DMS 273 (cell line): ENCODE measurements at regions not wholly inside any gene's neighbourhood (a gene's known extent, or its start where the extent isn't known, plus 50 kb on each side); places are given as distances from the start of the nearest gene placed in this dataset.
A peak's percentile ranks its signal among the peaks of the same experiment; 100 is the strongest.
"Not testable (repeated sequence)": the region's sequence is repeated elsewhere in the genome, so short reads cannot be mapped to it uniquely, and the experiment has no call there.

Experiments used
- DNase-seq: peaks from one replicate; lab custom pipeline; 2025; ENCODE audit not compliant: unreplicated experiment; lab: John Stamatoyannopoulos, UW

DNA sequence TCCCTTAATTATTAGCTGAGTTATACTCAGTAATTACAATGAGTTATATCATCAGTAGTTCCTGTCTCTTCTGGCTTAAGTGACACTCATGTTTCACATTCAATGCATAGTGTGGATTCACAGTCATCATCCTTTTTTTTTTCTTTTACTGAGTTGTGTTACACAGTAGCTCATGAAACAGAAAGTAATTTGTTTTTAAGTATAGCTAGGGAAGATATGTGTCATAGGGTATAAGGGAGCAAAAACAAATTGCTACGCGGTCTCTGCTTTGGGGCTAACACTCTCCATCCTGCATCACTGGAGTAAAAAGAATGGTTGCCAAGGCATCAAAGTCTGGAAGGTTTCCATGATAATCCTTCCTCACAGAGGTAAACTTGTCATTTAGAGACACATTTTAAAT is 971.7 kb upstream of the NCAM2 start:
- no peak for DNase-seq

DNA sequence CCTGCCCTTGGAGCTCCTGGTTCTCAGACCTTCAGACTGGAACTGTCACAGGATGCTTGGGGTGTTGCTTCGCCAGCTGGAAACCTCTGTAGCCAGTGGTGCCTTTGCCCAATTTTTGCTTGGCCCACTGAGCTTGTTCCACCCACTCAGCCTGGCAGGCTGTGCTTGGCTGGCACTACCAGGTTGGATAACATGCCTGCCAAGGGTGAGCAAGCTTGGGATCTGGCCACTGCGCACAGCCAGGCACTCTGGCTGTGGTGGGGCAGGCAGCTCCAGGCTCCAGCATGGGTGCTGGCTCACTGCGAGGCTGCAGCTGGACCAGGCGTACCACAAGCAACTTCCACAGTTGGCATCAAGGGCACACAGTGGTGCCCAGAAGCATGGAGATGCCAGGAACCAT is 967.8 kb upstream of the NCAM2 start:
- DNase-seq = no peak

DNA sequence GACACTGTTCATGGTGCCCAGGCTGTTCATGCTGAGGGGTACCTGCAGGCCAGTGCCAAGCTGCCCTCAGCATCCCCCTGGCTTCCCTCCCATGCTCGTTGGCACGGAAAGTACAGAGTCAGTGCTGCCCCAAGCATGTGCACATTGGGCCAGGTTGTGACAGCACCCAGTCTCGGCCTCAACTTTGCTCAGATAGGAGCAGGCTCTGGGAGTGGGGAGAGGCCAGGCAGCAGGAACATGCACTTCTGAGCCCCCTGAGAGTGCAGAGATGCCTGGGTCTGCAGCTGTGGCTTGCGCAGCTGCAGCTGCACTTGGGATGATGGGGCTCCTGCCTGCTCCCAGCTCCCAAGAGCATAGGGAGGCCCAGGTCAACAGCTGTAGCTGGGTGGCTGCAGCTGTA is 966.4 kb upstream of the NCAM2 start:
- DNase-seq = no peak

DNA sequence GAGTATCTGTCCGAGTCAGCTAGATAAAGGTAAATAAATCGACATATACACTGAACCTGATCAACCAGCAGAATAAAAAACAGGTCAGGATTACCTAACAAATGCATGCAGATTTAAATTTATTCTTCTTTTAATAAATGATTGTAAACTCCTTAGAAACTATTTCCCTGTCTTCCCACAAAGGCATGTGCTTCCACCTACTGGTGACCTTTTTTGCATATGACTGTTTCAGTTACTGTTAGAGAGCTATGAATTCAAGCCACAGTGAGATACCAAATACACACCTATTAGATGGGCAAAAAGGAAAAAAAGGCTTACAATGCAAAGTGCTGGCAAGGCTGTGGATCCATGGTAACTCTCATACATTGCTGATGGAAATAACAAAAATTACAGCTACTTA is 957.4 kb upstream of the NCAM2 start:
- DNase-seq = peak; percentile 32

DNA sequence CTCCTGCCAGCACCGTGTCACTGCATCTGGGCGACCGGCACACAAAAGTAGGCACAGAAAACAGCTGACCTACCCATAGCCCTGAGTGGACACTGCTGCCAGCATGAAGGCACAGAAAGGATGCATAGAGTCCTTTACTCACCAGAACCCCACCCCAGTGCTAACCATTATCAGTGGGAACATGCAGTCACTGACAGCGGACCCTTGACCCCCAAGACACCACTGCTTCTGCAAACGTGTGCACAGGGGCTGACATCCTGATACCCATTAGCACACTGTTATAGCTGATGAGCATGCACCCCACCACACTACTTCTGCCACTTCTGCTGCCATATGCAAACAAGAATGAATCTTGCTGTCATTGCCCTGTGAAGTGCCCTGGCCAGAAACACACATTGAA is 953.0 kb upstream of the NCAM2 start:
- DNase-seq = no peak

DNA sequence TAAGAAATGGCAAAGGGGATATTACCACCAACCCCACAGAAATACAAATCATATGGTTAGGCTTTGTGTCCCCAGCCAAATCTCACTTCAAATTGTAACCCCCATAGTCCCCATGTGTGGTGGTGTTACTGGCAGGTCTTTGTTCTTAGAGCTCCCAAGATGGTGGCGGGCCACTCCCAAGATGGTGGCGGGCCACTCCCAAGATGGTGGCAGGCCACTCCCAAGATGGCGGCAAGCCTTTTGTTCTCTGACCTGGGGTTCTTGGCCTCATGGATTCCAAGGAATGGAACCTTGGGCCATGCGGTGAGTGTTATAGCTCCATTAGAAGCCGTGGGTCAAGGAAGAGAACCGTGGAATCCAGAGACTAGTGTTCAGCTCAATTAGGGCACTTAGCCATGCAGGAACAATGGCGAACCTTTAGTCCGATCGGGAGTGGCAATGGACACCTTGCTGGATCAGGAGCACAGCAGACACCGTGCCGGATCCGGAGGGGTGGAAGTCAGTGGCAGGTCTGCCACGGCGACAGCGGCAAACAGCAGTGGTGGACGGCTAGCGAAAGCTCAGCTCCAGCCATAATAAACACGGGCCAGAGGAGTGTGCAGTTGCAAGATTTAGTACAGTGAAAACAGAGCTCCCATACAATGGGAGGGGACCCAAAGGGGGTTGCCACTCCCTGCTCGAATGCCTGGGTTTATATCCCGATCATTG is 949.9 kb upstream of the NCAM2 start:
- DNase-seq = not testable (repeated sequence)

DNA sequence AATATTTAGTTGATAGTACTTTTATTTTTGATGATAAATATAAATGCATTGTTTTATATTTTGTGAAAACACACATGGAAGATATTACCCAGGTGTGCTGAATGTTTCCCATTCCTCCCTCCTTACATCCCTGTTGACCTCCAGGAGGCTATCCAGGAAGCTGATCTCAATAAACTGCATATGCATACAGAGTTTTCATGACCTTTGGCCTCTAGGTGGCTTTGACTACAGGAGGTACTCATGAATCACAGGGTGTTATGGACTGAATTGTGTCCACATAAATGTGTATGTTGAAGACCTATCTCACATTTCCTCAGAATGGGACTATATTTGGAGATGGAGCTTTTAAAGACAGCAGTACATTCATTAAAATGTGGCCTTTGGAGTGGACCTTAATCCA is 914.9 kb upstream of the NCAM2 start:
- DNase-seq = no peak

DNA sequence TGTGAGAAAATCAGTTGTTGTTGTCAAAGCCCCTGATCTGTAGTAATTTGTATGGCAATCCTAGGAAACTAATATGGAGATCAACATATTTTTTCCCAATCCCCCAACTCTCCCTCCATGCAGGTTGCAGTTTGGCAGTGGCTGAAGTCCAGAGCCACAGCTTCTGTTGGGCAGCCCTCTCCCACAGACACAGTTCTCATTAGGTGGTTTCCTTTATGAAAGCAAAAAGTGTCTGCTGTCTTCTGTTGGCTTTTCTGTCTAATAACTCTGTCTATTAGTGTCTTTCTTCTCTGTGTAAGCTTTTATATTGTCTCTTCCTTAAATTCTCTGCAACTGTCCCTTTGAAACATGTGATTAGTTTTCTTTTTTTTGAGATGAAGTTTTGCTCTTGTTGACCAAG is 914.3 kb upstream of the NCAM2 start:
- no peak for DNase-seq

DNA sequence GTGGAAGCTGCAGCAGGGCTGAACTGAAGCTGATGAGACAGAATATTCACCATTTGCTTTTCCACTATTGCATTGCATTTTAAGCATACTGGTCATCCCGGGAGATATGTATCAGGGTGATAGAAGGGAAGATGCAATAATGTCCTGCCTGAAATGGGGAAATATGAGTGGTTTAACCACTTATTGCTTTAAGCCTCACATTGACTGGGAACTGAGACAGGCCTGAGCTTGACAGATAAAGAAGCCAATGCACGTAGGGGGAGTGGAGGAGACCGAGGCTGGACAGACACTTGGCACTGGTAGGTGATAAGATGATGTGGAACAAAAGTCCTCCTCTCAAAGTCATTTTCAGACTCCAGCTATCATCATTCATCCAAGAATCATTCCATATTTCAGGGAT is 911.7 kb upstream of the NCAM2 start:
- DNase-seq = no peak

DNA sequence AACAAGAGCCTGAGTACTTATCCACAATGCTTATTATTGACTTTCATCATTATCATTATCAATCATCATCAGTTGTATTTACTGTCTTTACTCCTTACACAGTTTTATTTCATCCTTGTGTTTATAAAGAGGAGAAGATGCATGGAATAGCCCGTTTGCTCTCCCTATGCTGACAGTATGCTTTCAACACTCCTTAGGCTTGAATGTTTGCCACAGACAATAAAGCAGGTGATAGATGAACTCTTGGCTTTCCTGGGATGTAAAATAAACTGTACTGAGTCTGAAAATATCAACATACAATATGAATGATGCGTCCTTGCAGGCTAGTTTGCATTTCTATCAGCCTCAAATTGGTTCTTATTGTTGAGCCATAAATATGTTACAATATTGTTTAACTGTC is 891.8 kb upstream of the NCAM2 start:
- DNase-seq = no peak

DNA sequence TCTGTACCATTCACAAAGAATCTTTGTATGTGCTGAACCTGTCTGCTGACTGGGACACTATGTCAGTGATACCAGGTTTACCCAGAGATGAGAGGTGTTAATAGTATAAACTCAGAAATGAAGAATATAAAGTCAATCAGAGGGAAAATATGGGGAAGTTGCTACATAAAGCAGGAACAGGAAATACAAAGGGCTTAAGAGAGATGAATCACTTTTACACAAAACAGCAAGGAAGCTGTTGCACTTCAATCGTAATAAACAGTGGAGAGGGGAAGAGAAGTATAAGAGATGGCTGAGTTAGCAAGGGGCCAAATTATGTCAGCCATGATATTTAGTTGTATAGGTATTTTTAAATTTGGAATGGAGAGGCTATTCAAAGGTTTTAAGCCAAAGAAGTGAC is 890.2 kb upstream of the NCAM2 start:
- no peak for DNase-seq

DNA sequence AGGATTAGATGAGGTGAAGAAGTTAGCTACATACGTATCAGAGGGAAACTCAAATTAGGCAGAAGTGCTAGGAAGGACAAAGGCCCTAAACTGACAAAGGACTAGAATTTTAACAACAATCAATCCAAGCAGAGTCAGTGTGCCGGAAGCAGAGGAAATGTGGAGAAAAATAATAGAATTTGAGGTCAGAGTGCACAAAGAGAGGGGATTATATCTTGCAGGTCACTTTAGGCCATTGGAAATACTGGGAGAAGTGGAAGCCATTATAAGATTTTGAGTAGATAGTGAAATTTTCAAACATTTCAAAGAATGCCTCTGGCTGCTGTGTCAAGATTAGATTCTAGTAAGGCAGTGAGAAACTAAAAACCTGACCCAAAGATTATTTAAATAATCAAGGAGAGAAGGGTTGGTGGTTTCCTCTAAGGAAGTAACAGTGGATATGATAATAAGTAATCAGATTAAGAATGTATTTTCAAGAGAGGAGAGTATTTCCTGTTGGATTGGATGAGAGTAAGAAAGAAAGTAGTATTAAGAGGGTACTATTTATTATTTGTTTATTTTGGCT is 889.2 kb upstream of the NCAM2 start:
- DNase-seq = no peak

DNA sequence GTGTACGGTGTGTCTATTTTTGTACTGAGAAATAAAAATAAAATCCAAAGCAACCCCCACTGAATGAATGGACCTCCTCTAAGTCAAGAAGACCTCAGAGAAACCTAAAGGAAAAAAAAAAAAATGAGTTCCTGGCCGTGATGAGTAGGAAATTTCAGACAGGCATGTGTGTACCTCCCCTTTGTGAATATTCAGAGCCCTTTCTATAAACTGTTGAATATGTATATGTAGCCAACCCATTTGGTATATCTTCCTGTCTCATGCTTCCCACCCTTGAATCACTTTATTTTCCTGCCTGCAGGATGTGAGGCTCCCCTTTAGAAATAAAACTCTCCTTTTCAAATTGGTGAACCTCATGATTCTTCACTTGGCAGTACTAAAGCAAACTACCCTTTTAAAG is 887.8 kb upstream of the NCAM2 start:
- no peak for DNase-seq

DNA sequence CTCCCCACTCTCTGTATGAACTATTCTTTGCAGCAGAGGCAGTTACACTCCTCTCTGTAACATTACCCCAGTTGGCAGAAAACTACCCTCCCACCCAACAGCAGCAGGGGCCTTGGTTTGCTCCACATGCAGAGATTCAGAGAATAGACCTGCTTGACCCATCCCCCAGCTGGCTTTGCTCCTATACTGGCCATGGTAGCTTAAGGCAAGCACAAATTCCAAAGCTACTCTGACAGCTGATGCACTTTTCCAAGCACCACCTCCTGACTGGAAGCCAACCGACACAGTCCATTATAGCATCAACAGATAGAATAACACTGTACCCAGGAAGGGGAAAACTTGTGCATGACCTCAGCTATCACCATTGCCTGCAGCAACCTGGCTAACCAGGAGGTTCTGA is 846.5 kb upstream of the NCAM2 start:
- no peak for DNase-seq

DNA sequence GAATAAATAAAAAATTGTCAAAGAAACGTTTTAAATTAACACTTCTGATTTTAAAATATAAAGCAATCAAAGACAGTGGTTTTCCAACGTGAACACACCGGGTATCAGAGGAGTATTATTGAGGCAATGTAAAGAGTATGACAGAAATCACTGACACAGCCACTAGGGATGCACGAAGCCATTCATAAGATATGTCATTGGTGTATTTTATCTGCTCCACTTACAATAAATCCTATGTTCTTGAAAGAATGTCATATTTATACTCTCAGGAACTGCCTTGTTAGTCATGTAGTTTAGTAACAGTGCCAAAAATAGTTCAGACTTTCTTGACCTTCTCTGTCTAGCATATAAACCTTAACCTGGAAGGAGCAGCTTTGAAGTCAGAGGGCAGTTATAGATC is 835.0 kb upstream of the NCAM2 start:
- DNase-seq = no peak

DNA sequence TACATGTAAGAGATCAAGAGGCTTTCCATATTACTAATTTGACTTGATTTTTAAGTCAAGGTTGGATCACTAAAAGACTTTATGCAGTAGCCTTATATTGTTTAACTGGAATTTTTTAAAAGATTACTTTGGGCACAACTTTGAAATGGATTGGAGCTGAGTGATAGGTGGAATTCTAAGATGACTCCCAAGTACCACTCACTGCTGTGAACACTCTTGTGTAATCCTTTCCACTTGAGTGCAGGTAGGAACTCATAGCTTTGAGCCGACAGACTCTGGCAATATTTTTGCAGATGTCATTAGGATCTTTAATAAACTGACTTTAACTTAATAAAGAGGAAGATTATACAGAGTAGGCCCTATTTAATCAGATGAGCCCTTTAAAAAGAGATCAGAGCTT is 831.1 kb upstream of the NCAM2 start:
- no peak for DNase-seq

DNA sequence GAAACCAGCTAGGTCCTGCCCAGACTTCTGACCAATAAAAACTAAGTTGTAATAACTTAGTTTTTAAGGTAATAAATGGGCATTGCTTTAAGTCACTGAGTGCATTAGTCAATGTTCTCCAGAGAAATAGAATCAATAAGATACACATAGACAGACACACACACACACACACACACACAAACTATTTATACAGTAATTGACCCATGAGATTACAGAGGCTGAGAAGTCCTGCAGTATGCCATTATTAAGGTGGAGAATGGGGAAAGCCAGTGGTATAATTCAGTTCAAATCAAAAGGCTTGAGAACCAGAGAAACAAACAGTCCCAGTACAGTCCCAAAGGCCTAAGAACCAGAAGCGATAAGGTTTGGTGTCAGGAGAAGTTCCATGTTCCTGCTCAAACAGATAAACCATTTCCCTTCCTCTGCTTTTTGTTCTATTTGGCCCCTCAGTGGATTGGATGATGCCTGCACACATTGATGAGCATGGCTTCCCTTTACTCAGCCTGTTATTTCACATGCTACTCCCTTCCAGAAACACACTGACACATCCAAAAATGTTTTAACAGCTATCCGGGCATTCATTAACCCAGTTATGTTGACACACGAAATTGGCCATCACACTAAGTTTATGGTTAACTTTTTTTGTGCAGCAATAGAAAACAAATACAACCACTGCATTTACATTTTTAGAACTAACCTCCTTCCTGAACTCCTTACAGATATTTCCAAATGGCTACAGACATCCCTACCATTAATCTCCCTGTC is 828.2 kb upstream of the NCAM2 start:
- DNase-seq = no peak

DNA sequence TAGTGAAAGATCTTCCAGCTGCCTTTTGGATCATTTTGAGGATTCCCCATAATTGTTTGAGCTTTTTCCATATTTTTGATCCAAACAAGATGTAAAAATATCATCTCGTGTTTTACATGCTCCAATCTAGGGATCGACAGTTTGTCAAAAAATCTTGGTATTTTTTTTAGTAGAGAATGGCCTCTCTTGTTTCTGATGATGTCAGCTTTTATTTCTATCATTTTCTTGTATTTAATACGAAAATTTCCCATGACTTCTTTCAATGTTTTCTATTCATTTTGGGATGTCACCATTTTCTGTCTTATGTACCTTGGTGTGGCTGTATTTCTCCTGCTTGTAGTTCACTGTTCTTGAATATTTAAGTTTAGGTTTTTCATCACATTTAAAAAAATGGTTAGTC is 812.0 kb upstream of the NCAM2 start:
- DNase-seq = no peak

DNA sequence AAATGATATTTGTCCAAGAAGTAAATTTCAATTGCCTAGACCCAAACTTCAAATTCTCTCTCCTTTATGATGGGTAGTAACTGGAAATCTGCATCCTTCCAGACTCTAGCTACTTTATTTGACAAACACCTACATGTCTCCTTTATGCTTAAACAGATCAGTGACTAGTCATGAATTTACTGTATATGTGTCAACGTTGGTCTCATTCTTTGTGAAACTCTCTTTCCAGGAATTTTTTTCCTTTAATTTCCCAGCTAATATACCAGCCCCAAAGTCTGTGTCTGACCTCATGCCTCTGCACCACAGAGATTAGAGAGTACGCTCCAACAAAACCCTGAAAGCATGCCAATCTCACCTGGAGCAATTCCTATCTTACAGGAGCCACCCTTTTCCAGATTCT is 811.2 kb upstream of the NCAM2 start:
- DNase-seq = no peak

DNA sequence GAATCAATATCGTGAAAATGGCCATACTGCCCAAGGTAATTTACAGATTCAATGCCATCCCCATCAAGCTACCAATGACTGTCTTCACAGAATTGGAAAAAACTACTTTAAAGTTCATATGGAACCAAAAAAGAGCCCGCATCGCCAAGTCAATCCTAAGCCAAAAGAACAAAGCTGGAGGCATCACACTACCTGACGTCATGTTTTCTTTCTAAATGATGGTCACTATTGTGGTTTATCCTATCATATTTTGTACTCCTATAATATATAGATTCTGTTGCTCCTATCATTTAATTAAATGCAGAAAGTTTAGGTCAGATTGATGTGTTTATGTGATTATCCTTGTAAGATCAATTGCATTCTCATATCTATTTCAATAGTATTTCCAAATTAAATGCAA is 796.9 kb upstream of the NCAM2 start:
- not testable (repeated sequence) for DNase-seq

DNA sequence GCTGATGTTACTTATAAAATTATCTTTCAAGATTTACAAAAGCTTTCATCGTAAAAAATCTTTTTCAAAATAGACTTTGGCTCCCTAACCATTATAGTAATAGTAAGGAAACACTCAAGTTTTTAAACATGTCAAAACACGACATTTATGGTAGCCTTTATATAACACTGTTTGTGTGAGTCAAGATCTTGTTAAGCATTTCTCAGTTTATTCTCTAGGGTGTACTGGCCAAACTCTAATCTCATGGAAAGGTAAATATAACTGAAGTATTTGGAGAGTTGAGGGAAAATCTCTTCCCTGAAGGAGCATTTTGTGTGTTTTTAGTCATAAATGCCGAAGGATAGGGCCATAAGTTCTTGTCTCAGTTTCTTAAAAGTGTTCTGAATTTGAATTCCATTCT is 790.9 kb upstream of the NCAM2 start:
- DNase-seq = no peak

DNA sequence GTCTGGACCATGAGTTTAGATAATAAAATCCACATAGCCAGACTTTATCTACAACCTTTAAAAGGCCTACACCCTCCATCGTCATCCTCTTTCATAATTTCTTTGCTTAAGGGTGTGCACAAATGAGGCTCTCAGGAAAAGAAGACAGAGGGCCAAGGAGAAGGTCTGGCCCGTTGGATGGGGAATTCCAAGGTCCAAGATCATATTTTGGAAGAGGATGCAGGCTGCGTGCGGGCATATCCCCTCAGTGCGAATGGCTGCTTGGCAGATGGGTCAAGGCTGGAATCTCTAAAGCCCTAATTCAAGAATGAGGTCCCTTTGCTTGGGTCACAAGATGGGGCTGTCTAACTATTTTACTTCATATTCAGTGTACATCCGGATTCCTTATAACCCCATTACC is 782.2 kb upstream of the NCAM2 start:
- no peak for DNase-seq

DNA sequence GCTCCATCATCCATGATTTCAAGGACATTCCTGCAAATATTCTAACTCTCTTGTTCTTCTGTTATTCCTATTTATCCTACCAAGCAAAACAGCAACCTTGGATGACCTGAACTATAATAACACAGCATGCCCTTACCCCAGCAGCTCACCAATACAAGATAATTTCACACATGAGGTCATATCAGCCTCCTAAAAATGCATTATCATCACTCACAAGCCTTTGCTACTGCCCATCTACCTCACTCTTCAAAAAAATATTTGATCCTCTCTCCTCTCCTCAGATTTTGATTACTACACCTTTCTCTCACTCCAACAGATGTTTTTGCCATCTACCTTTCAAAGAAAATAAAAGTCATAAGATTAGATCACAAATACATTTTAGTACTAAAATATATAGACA is 777.6 kb upstream of the NCAM2 start:
- no peak for DNase-seq
